GM11168 (cell line): ENCODE measurements at regions not wholly inside any gene's neighbourhood (a gene's known extent, or its start where the extent isn't known, plus 50 kb on each side); places are given as distances from the start of the nearest gene placed in this dataset.

Experiments
- in situ Hi-C: fragments of 300-500 bp; cut with MboI; formaldehyde crosslinking; loops from one replicate; pipeline ENCODE4 v1.12.0; 2022; ENCODE audit warnings: low sequenced_read_pairs; ENCODE audit not compliant: unreplicated experiment

DNA sequence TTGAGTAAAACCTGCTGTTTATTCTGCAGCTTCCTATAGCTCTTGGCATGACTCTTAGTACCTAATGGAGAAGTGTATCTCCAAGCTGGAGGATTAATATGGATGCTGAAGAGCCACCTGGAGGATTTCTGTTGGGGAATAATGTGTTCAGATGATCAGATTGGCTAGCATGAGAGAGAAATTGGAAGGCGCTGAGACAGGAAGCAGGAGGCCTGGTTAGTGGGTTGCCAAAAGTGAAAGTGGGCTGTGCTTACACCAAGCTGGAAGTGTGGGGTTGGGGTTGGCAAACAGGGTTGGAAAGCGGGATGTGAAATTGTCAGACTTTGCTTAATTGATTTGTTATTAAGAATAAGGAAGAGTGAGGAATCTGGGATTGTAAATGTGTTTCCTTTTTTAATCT, 111.8 kb upstream of the PLPP4 start:
- in situ Hi-C loops: loop anchor here (25.0 kb wide), 1 partner anchor 583 kb away; no protein-coding TSS in a partner anchor

DNA sequence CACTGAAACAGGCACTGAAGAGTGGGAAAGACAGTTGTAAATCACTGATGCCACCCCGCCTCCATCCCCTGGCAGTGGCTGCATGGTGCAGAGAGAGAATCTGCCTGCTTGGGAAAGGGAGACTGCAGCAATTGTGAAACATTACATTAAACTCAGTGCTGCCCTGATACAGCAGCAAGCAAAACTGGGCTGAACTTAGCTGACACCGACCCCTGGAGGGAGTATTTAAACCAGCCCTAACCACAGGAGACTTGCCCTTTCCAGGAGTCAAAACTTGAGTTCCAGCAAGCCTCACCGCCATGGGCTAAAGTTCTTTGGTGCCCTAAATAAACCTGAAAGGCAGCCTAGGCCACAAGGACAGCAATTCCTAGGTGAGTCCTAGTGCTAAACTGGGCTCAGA, 109.4 kb upstream of the PLPP4 start:
- in situ Hi-C loops: loop anchor here (25.0 kb wide), 1 partner anchor 585 kb away; no protein-coding TSS in a partner anchor

DNA sequence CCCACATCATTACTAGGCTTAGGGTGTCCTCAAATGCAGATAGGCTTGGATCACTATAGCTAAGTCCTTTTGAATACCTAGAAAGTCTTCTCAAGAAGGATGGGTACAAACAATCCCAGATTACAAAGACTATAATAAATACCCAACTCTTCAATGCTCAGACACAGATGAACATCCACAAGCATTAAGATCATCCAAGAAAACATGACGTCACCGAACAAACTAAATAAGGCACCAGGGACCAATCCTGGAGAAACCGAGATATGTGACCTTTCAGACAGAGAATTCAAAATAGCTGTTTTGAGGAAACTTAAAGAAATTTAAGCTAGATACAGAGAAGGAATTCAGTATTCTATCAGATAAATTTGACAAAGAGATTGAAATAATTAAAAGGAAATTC, 108.0 kb upstream of the PLPP4 start:
- in situ Hi-C loops: loop anchor here (25.0 kb wide), 1 partner anchor 587 kb away; no protein-coding TSS in a partner anchor

- in situ Hi-C loops: no loop called here
Measured at GRCh38 chr10:120355425-120355824, 101.6 kb upstream of the PLPP4 start.

DNA sequence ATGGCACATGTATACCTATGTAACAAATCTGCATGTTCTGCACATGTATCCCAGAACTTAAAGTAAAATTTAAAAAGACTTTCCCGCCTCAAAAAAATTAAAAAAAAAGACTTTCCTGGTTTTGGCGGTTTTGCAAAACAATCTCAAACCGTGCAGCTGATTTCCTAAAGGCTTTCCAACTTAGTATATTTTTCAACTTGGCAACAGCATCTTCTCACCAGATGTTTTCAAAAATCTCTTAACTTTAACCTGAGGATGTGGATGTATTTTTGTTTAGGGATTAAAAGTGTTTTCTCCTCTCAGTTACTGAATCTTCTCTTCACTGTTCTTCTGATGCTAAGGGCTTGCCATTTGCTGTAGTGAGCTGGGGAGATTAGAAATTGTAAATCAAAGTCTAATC, 96.5 kb upstream of the PLPP4 start:
- in situ Hi-C loops: no loop called here

DNA sequence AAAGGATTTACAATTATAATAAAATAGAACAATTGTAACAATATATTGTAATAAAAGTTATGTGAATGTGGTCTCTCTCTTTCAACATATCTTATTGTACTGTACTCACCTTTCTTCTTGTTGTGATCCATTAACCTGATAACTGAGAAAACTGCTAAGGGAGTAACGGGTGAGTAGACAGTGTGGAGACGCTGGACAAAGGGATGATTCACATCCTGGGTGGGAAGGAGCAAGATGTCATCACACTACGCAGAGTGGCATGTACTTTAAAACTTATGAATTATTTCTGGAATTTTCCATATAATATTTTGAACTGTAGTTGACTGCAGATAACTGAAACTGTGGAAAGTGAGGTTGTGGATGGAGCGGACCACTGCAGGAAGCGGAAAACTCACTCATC, 91.2 kb upstream of the PLPP4 start:
- in situ Hi-C loops: no loop called here

DNA sequence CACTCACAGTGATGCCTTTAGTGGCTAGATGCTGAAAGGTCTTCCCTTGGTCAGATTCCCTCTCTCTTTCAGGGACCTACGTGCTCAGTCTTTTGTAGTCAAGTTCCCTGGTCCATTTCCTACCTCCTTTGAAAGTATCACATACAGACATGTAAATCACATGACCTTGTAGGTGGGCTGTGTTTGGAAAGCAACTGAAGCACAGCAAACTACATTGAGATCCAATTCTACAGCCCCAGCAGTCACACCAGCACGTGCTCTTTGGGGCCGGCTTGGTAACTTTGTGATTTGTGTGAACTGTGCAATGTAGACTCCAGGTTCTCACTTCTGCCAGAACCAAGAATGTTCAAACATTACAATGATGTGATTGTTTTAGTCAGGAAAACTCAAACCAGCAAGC, 89.7 kb upstream of the PLPP4 start:
- in situ Hi-C loops: no loop called here

DNA sequence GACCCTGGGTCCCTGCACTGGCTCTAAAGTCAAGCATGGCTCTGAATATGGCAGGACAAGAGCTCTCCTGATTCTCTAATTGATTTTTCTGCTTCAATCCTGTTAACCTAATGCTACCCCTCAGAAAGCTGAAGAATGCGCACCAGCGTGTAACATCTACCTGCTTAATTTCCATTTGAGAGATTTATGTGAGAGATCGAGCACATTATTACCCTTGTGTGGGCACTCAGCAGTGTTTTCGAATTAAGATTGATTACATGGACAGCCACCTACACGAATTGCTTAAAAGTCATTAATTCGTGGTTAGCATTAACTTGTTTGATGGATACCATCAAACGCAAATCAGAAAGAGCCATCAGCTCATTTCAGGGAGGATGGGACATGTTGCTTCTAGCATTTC, 88.7 kb upstream of the PLPP4 start:
- in situ Hi-C loops: no loop called here

- in situ Hi-C loops: no loop called here
Measured at GRCh38 chr10:120368927-120369326, 88.1 kb upstream of the PLPP4 start.

DNA sequence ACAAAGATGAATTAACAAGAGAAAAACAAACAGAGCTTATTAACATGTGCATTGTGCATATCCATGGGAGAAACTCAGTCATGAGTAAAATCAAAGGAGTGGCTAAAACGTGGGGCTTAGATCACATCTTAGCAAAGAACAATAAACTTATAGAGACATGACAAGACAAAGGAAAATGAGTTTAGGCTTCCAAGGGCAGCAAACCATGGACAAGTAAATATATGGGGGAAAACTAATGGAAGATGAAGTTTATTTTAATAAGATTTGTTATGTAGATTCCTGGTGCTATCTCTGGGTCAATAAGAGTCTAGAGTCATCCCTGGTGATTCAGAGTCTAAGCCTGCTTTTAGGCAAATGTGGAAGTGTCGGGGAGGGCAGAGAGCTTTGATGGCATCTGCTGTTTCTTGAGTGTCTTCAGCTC, 87.2 kb upstream of the PLPP4 start:
- in situ Hi-C loops: no loop called here

- in situ Hi-C loops: no loop called here
Measured at GRCh38 chr10:120371856-120372255, 85.2 kb upstream of the PLPP4 start.

DNA sequence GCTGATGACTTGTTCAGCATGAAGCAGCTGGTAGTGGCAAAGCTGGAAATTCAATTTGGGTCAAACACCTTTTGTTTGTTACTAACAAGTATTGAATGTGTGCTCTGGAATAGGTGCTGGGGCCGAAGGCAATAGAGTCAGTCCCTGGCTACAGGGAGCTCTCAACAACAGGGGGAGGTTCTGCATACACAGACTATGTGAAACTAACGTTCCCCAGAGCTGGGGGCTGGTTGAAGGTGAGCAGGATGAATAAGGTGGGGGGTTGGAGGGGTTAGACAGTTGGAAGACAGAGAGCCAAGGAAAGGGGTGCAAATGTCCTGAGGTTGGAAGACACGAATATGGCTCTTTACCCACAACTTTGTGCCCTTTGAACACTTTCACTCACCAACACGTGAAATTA, 84.1 kb upstream of the PLPP4 start:
- in situ Hi-C loops: no loop called here

DNA sequence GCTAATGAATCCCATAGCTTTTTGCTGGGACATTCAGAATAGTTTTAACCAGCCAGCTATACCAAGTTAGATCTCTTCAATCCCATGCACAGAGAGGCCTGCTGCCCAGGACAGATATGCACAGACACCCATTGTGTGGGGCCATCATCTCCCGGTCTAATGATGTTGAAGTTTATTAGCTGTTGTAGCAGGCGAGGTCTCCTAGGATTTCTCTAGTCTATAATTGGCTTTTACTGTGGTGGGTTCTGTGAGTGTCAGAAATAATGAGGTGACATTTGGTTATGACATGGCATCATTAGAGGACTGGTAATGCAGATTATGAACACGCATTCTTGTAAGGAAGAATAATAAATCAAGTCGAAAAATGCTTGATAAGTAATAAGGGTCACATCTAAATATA, 81.4 kb upstream of the PLPP4 start:
- in situ Hi-C loops: no loop called here

DNA sequence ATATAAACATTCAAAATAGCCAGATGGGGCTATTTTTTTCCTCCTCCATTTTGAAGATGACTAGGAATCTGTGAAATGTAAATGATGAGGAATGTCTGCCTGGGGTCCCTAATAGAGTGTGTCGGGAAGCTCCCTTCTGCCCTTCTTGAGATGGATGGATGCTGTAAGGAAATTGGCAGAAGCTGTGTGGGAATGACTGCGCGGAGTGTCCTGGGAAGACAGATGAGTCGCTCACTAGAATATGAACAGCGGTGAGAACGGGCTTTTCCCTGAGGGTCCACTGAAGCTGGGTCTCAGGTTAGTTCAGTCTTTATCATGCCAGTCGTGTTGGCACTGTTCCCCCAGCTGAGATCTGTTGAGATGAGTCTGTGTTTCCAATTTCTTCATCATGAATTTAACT, 75.1 kb upstream of the PLPP4 start:
- in situ Hi-C loops: no loop called here

GRCh38 chr10:120382360-120382759, 74.7 kb upstream of the PLPP4 start:
- in situ Hi-C loops: no loop called here

DNA sequence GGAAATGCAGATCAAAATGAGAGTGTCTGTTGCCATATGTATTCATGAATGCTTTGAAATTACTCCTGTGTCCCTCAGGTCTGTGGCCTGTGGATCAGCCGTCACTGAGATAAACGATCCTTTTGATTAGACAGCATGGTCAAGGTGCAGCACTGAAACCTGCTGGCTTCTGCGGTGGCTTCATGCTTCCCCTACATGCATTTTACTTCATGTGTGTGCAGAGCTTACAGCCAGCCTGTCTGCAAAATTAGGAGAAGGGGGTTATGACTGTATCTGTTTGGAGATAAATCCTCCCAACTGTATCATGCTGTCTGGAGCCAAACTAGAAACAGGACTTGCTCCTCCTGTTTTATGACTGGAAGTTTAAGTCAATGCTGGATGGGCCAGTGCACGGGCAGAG, 71.0 kb upstream of the PLPP4 start:
- in situ Hi-C loops: no loop called here

DNA sequence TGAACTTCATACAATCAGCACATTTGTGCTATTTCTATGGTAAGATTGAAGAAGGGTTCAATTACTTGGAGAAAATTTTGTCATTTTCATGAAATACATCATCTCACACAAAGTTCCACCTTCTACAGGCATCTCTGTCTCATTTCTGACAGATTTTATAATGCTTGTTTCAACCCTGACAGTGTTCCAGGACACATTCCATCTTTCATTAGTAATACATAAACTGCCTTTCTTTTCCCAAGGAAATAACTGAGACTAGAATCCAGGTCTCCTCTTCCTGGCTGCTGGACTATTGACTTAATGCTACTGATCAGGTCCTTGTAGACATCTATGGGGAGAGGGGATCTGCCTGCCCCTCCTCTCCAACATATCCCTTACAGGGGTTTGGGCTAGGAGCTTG, 70.1 kb upstream of the PLPP4 start:
- in situ Hi-C loops: no loop called here

- in situ Hi-C loops: no loop called here
Measured at GRCh38 chr10:120387326-120387725, 69.7 kb upstream of the PLPP4 start.

DNA sequence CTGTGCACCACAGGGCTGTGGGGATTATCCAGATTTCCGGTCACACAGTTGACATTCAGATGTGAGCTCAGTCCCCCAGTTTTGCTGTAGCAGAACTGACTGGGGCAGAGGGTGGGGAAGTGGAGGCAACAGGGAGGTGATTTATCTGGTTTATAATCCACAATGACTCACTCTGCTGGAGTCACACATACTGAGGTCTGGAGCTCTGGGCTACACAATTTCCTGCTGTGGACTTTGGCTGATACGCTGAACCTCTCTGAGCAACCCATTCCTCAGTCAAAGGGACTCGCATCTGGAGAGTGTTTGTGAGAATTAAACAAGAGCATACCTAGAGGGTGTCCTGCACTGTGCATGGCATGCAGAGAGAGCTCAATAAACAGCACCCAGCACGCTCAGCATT, 64.8 kb upstream of the PLPP4 start:
- in situ Hi-C loops: no loop called here

- in situ Hi-C loops: no loop called here
Measured at GRCh38 chr10:120392671-120393079, 64.4 kb upstream of the PLPP4 start.

- in situ Hi-C loops: no loop called here
Measured at GRCh38 chr10:120394446-120394845, 62.6 kb upstream of the PLPP4 start.

GRCh38 chr10:120396228-120396627, 60.8 kb upstream of the PLPP4 start:
- in situ Hi-C loops: no loop called here

DNA sequence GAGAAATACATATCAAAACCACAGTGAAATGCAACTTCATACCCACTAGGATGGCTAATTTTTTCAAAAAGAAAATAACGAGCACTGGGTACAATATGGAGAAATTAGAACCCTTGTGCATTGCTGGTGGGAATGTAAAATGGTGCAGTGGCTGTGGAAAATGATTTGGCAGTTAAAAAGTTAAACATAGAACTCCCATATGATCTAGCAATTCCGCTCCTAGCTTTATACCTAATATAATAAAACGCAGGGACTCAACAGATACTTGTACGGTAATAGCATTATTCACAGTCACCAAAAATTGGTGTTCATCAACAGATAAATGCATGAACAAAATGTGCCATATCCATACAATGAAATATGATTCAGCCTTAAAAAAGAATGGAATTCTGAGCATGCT, 58.8 kb upstream of the PLPP4 start:
- in situ Hi-C loops: no loop called here
